H9 (cell line): ENCODE measurements at regions not wholly inside any gene's neighbourhood (a gene's known extent, or its start where the extent isn't known, plus 50 kb on each side); places are given as distances from the start of the nearest gene placed in this dataset.
A peak's percentile ranks its signal among the peaks of the same experiment; 100 is the strongest.

Source experiments
- DNase-seq: peaks from one replicate; pipeline ENCODE4 v3.0.0-alpha.2; 2017
- H2AFZ ChIP-seq: one replicate; pipeline ENCODE4 v1.6.1; 2013; ENCODE audit warnings: mild to moderate bottlenecking, low read length, control low read depth, moderate library complexity
- H2AK5ac ChIP-seq: 2 replicates; pipeline ENCODE4 v1.6.1; 2013; ENCODE audit warnings: low read length, control low read depth, mixed read lengths; ENCODE audit not compliant: insufficient read length
- H2BK120ac ChIP-seq: one replicate; pipeline ENCODE4 v1.6.1; 2013; ENCODE audit warnings: low read depth, mild to moderate bottlenecking, low read length, control low read depth, inconsistent platforms; ENCODE audit not compliant: poor library complexity, severe bottlenecking
- H2BK12ac ChIP-seq: 2 replicates; pipeline ENCODE4 v1.6.1; 2013; ENCODE audit warnings: low read length, control low read depth, mixed read lengths, low read depth; ENCODE audit not compliant: insufficient read length
- H2BK15ac ChIP-seq: 2 replicates; pipeline ENCODE4 v1.6.1; 2013; ENCODE audit warnings: low read depth, low read length, control low read depth
- H2BK20ac ChIP-seq: one replicate; pipeline ENCODE4 v1.6.1; 2013; ENCODE audit warnings: low read depth, mild to moderate bottlenecking, low read length, control low read depth, inconsistent platforms; ENCODE audit not compliant: poor library complexity, severe bottlenecking
- H2BK5ac ChIP-seq: 2 replicates; pipeline ENCODE4 v1.6.1; 2013; ENCODE audit warnings: low read length, control low read depth, mixed read lengths; ENCODE audit not compliant: insufficient read length
- H3K14ac ChIP-seq: 2 replicates; pipeline ENCODE4 v1.6.1; 2013; ENCODE audit warnings: low read length, control low read depth; ENCODE audit not compliant: insufficient read depth
- H3K18ac ChIP-seq: 2 replicates; pipeline ENCODE4 v1.6.1; 2013; ENCODE audit warnings: low read depth, mild to moderate bottlenecking, mixed read lengths, low read length, control low read depth; ENCODE audit not compliant: insufficient read length
- H3K23ac ChIP-seq: 2 replicates; pipeline ENCODE4 v1.6.1; 2013; ENCODE audit warnings: low read length, control low read depth, mixed read lengths, low read depth; ENCODE audit not compliant: insufficient read length
- H3K23me2 ChIP-seq: 2 replicates; pipeline ENCODE4 v1.6.1; 2013; ENCODE audit warnings: low read depth, mild to moderate bottlenecking, mixed read lengths, low read length, control low read depth; ENCODE audit not compliant: insufficient read length, poor library complexity, severe bottlenecking
- H3K27ac ChIP-seq: 2 replicates; pipeline ENCODE4 v1.5.1; 2013; ENCODE audit warnings: low read length, control low read depth, mixed read lengths, low read depth; ENCODE audit not compliant: insufficient read length
- H3K27me3 ChIP-seq: 2 replicates; pipeline ENCODE4 v1.6.1; 2013; ENCODE audit warnings: low read length, control low read depth, inconsistent platforms; ENCODE audit not compliant: insufficient read depth
- H3K4ac ChIP-seq: 2 replicates; pipeline ENCODE4 v1.6.1; 2013; ENCODE audit warnings: low read depth, mild to moderate bottlenecking, control low read depth, inconsistent platforms, low read length, moderate library complexity
- H3K4me1 ChIP-seq: 2 replicates; pipeline ENCODE4 v1.6.1; 2013; ENCODE audit warnings: low read length, control low read depth, inconsistent platforms; ENCODE audit not compliant: insufficient read depth
- H3K4me2 ChIP-seq: 2 replicates; pipeline ENCODE4 v1.6.1; 2013; ENCODE audit warnings: low read length, control low read depth, mixed read lengths; ENCODE audit not compliant: insufficient read length, insufficient read depth
- H3K56ac ChIP-seq: 2 replicates; pipeline ENCODE4 v1.6.1; 2013; ENCODE audit warnings: low read depth, mild to moderate bottlenecking, mixed read lengths, low read length, control low read depth; ENCODE audit not compliant: insufficient read length
- H3K79me1 ChIP-seq: 2 replicates; pipeline ENCODE4 v1.6.1; 2013; ENCODE audit warnings: low read depth, mild to moderate bottlenecking, moderate library complexity, low read length, control low read depth, inconsistent platforms; ENCODE audit not compliant: insufficient read depth, poor library complexity, severe bottlenecking
- H3K79me2 ChIP-seq: 2 replicates; pipeline ENCODE4 v1.6.1; 2013; ENCODE audit warnings: low read length, control low read depth, inconsistent platforms; ENCODE audit not compliant: insufficient read depth
- H3K9ac ChIP-seq: 2 replicates; pipeline ENCODE4 v1.6.1; 2013; ENCODE audit warnings: low read length, control low read depth, mixed read lengths; ENCODE audit not compliant: insufficient read length; ENCODE audit errors: extremely low read depth
- H3K9me3 ChIP-seq: one replicate; pipeline ENCODE4 v1.6.1; 2013; ENCODE audit warnings: low read depth, low read length, inconsistent platforms; ENCODE audit not compliant: control insufficient read depth
- H3T11ph ChIP-seq: one replicate; pipeline ENCODE4 v1.6.1; 2013; ENCODE audit warnings: mild to moderate bottlenecking, low read length, control low read depth, inconsistent platforms
- H4K20me1 ChIP-seq: one replicate; pipeline ENCODE4 v1.6.1; 2013; ENCODE audit not compliant: control insufficient read depth, insufficient read length, insufficient read depth
- H4K5ac ChIP-seq: 2 replicates; pipeline ENCODE4 v1.6.1; 2013; ENCODE audit warnings: low read depth, mild to moderate bottlenecking, mixed read lengths, low read length, control low read depth; ENCODE audit not compliant: insufficient read length
- H4K8ac ChIP-seq: replicated peaks from 2 replicates; pipeline ENCODE4 v1.6.1; 2013; ENCODE audit warnings: low read length, control low read depth, mixed read lengths, low read depth; ENCODE audit not compliant: insufficient read length
- H4K91ac ChIP-seq: 2 replicates; pipeline ENCODE4 v1.6.1; 2013; ENCODE audit warnings: low read depth, mild to moderate bottlenecking, moderate library complexity, mixed read lengths, low read length, control low read depth; ENCODE audit not compliant: insufficient read length
- H3K27ac Mint-ChIP-seq, 3 experiments: 2 replicates in 2 of 3; 3 replicates in 1 of 3; pipeline ENCODE4 v1.8.0; 2020 to 2021; ENCODE audit warnings: mixed read lengths in 3 of 3, mild to moderate bottlenecking in 1 of 3, moderate library complexity in 1 of 3
- H3K27me3 Mint-ChIP-seq: 2 replicates; pipeline ENCODE4 v1.8.0; 2021; ENCODE audit warnings: low read depth, mild to moderate bottlenecking, moderate library complexity, mixed read lengths
- H3K36me3 Mint-ChIP-seq, 3 experiments: 2 replicates in 2 of 3; 3 replicates in 1 of 3; pipeline ENCODE4 v1.8.0; 2020 to 2021; ENCODE audit warnings: low read depth in 3 of 3, mixed read lengths in 3 of 3; ENCODE audit not compliant: insufficient read depth in 1 of 3
- H3K4me1 Mint-ChIP-seq, 2 experiments: 2 replicates each; pipeline ENCODE4 v1.8.0; 2020; ENCODE audit warnings: mixed read lengths in 2 of 2
- H3K4me3 Mint-ChIP-seq, 2 experiments: 2 replicates in 1 of 2; 3 replicates in 1 of 2; pipeline ENCODE4 v1.8.0; 2020 to 2021; ENCODE audit warnings: mild to moderate bottlenecking in 2 of 2, mixed read lengths in 2 of 2, moderate library complexity in 1 of 2
- H3K9me3 Mint-ChIP-seq, 2 experiments: 2 replicates in 1 of 2; 3 replicates in 1 of 2; pipeline ENCODE4 v1.8.0; 2020; ENCODE audit warnings: mild to moderate bottlenecking in 2 of 2, mixed read lengths in 2 of 2, moderate library complexity in 1 of 2
- WGBS: extraction: QIAGEN DNeasy Blood & Tissue Kit; methylation state at CpG from one replicate; pipeline ENCODE4 v1.1.7; 2013; ENCODE audit warnings: missing lambda C conversion rate, low lambda C conversion rate, mixed read lengths; ENCODE audit not compliant: insufficient read length; ENCODE audit errors: extremely low coverage; 5-methylcytosine and 5-hydroxymethylcytosine counted together
- TF ChIP-seq, protein P1 (sequence below): fragments of 200-600 bp; sonication (generic); conservative IDR thresholded peaks from 3 replicates; pipeline ENCODE4 v1.8.0; 2021; ENCODE audit warnings: antibody characterized with exemption, mild to moderate bottlenecking

DNA sequence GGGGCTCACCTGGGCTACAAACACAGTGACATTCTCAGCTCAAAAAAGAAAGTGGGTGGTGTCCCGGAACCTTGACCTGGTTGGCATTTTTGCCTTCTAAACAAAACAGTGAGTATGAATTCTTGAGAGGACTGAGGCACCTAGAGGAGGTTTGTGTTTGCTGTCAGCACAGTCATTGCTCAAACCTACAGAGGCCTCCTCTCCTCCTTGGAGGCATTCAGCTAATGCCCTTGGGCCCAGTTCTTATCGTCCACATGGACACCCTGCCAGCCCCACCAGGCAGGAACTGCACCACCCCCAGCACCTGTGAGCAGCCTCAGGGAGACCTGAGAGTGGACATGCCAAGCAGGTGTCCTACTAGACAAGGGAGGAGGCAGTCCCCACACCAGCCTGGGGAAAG lies 156.7 kb downstream of the SYK start:
- no peaks in the 10 kb centered on the region for H3K79me1 ChIP-seq
- no peaks in the 10 kb centered on the region for H3K4me1 ChIP-seq
- no peak overlapping the region for H3K27ac Mint-ChIP-seq
- no peaks in the 10 kb centered on the region for H3K23me2 ChIP-seq
- no peak overlapping the region for H2BK12ac ChIP-seq
- no peak overlapping the region for H2BK120ac ChIP-seq
- H2BK15ac ChIP-seq = no peak overlapping the region
- no peaks in the 10 kb centered on the region for H3K9me3 ChIP-seq
- H4K5ac ChIP-seq = no peak overlapping the region
- no peak overlapping the region; the same call in 1 of the 2 replicates for H3K14ac ChIP-seq
- H3K9me3 Mint-ChIP-seq = no peaks in the 10 kb centered on the region
- TF ChIP-seq, protein P1, sequence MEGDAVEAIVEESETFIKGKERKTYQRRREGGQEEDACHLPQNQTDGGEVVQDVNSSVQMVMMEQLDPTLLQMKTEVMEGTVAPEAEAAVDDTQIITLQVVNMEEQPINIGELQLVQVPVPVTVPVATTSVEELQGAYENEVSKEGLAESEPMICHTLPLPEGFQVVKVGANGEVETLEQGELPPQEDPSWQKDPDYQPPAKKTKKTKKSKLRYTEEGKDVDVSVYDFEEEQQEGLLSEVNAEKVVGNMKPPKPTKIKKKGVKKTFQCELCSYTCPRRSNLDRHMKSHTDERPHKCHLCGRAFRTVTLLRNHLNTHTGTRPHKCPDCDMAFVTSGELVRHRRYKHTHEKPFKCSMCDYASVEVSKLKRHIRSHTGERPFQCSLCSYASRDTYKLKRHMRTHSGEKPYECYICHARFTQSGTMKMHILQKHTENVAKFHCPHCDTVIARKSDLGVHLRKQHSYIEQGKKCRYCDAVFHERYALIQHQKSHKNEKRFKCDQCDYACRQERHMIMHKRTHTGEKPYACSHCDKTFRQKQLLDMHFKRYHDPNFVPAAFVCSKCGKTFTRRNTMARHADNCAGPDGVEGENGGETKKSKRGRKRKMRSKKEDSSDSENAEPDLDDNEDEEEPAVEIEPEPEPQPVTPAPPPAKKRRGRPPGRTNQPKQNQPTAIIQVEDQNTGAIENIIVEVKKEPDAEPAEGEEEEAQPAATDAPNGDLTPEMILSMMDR = no peak
- H3T11ph ChIP-seq = no peak overlapping the region
- no peak overlapping the region for H3K56ac ChIP-seq
- H4K8ac ChIP-seq = no peak overlapping the region
- no peaks in the 10 kb centered on the region; a peak in 1 of 7 replicates for H3K36me3 Mint-ChIP-seq
- no peak overlapping the region for H3K4me3 Mint-ChIP-seq
- H4K91ac ChIP-seq = no peak overlapping the region
- no peak overlapping the region for H3K9ac ChIP-seq
- H2BK20ac ChIP-seq = no peak overlapping the region
- DNase-seq = no peak
- H3K79me2 ChIP-seq = no peaks in the 10 kb centered on the region
- peaks cover 6% of the 10 kb centered on the region for H3K27me3 Mint-ChIP-seq
- H3K4me2 ChIP-seq = no peak overlapping the region
- WGBS = no CpG with 5 or more reads among the region's 2 CpGs
- H3K4ac ChIP-seq = no peak overlapping the region
- no peak overlapping the region for H2AFZ ChIP-seq
- peaks cover 4 to 8% of the 10 kb centered on the region in 2 experiments; a peak in 3 of 4 replicates for H3K4me1 Mint-ChIP-seq
- no peaks in the 10 kb centered on the region for H3K27me3 ChIP-seq
- H2AK5ac ChIP-seq = no peak overlapping the region
- peak overlapping the region; percentile 15 for H3K18ac ChIP-seq
- no peak overlapping the region for H2BK5ac ChIP-seq
- H3K27ac ChIP-seq = no peak overlapping the region
- H4K20me1 ChIP-seq = no peaks in the 10 kb centered on the region
- H3K23ac ChIP-seq = no peak overlapping the region
